GM19324 (cell line): ENCODE measurements at regions not wholly inside any gene's neighbourhood (a gene's known extent, or its start where the extent isn't known, plus 50 kb on each side); places are given as distances from the start of the nearest gene placed in this dataset.
"Not testable (repeated sequence)": the region's sequence is repeated elsewhere in the genome, so short reads cannot be mapped to it uniquely, and the experiment has no call there.

Experiments
- ATAC-seq: cut with Tn5 transposase; IDR thresholded peaks from one replicate; pipeline ENCODE4 v1.9.1; 2021; ENCODE audit warnings: mild to moderate bottlenecking, moderate library complexity; ENCODE audit not compliant: unreplicated experiment, low FRiP score

GRCh38 chr2:139742216-139743172, 962.3 kb upstream of the NXPH2 start:
- no peak for ATAC-seq

- no peak for ATAC-seq
Observed at GRCh38 chr2:139737659-139738058, 957.5 kb upstream of the NXPH2 start.

- no peak for ATAC-seq
Observed at GRCh38 chr2:139730197-139730596, 950.0 kb upstream of the NXPH2 start.

GRCh38 chr2:139721411-139721995, 941.3 kb upstream of the NXPH2 start:
- ATAC-seq, result no peak

GRCh38 chr2:139720056-139720455, 939.9 kb upstream of the NXPH2 start:
- ATAC-seq, result no peak

- no peak for ATAC-seq
Observed at GRCh38 chr2:139704606-139705005, 924.4 kb upstream of the NXPH2 start.

GRCh38 chr2:139694327-139694726, 914.1 kb upstream of the NXPH2 start:
- ATAC-seq, result no peak

GRCh38 chr2:139686205-139686604, 906.0 kb upstream of the NXPH2 start:
- ATAC-seq, result no peak

GRCh38 chr2:139685090-139685983, 905.1 kb upstream of the NXPH2 start:
- ATAC-seq, result no peak

GRCh38 chr2:139684286-139684860, 904.2 kb upstream of the NXPH2 start:
- ATAC-seq, result no peak

- ATAC-seq, result no peak
Observed at GRCh38 chr2:139674577-139674976, 894.4 kb upstream of the NXPH2 start.

- not testable (repeated sequence) for ATAC-seq
Observed at GRCh38 chr2:139673447-139673846, 893.3 kb upstream of the NXPH2 start.

- ATAC-seq, result no peak
Observed at GRCh38 chr2:139669675-139670074, 889.5 kb upstream of the NXPH2 start.

- ATAC-seq, result no peak
Observed at GRCh38 chr2:139652385-139652784, 872.2 kb upstream of the NXPH2 start.

- ATAC-seq, result no peak
Observed at GRCh38 chr2:139645617-139646016, 865.4 kb upstream of the NXPH2 start.

- no peak for ATAC-seq
Observed at GRCh38 chr2:139643139-139643538, 862.9 kb upstream of the NXPH2 start.

- no peak for ATAC-seq
Observed at GRCh38 chr2:139631966-139632365, 851.8 kb upstream of the NXPH2 start.

GRCh38 chr2:139628931-139629330, 848.7 kb upstream of the NXPH2 start:
- ATAC-seq, result no peak

GRCh38 chr2:139626128-139626527, 845.9 kb upstream of the NXPH2 start:
- ATAC-seq, result no peak

GRCh38 chr2:139622691-139623090, 842.5 kb upstream of the NXPH2 start:
- no peak for ATAC-seq

- ATAC-seq, result no peak
Observed at GRCh38 chr2:139617747-139618146, 837.6 kb upstream of the NXPH2 start.
